ENCODE measurements at regions not wholly inside any gene's neighbourhood (a gene's known extent, or its start where the extent isn't known, plus 50 kb on each side); places are given as distances from the start of the nearest gene placed in this dataset.
A peak's percentile ranks its signal among the peaks of the same experiment; 100 is the strongest.

DNA sequence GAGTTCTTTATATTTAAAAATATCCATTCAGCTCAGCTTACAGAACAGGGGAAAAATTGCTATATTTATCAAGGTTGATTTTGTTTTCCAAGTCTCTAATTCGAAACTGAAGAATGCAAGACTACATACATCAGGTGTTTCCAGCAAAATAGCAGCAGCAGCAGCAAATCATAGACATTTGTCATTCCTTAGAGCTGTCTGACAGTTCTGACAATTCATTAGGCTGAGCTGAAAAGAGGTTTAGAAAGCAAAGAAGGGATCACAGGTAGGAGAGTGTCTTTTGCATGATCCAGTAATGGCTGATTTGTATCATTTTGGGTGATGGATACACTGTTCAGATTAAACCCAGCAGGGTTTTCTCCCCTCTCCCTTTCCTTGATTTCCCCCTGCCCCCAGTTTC lies 545.7 kb downstream of the MCTP2 start:
- no peak for DNase-seq

- no peak for DNase-seq
These were observed 547.5 kb downstream of the MCTP2 start for GRCh38 chr15:94778840-94779239.

DNA sequence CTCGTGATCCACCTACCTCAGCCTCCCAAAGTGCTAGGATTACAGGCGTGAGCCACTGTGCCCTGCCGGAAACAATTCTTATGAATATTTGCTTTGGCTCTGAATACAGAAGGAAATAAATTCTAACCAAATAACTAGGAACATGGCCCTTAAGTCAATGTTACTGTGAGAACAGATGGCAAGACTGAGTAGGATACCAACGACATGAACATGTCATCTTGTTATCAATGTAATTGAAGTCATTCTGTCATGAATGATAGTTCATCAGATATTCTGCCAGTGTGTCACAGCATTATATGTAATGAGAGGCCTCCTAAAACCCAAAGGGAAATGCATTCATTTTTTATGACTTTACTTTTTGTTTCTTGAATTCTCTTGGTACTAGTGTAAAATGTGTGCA lies 548.8 kb downstream of the MCTP2 start:
- no peak for DNase-seq

GRCh38 chr15:94785091-94785490 lies 553.7 kb downstream of the MCTP2 start:
- DNase-seq, result no peak

GRCh38 chr15:94791008-94791407 lies 559.6 kb downstream of the MCTP2 start:
- DNase-seq, result no peak

DNA sequence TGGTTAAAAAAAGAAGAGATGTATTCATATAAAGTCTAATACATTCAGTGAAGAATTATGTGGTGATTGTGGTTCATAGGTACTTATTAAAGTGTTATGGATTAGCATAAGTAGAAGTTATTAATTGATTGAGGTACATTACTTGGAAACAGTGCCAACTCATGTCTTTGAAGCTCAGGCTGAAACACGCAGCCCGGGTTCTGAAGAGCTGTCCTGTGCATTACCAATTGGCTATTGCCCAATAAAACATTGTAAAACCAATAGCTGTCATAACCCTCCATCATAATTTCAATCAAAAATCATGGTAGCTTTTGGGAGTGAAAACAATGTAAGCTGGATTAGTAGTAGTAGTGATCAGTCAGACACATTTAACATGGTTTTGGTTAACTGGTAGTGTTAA lies 560.1 kb downstream of the MCTP2 start:
- DNase-seq, result no peak

DNA sequence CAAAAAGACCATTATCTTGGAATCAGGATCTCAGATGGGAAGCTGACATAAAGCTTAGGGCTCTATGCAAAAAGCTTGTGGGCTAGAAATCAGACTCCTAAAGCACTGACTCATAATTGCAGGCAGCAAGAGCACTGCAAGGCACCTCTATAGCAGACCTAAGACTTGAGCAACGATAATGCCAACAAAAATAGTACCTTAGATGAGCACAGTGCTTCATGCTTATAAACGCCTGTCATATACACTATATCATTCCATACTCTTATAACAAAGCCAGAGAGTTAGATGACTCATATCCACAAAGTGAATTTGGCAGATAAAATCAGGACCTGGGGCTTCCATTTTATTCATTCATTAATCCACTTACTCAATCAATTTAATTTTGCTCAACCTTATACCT lies 560.8 kb downstream of the MCTP2 start:
- no peak for DNase-seq

DNA sequence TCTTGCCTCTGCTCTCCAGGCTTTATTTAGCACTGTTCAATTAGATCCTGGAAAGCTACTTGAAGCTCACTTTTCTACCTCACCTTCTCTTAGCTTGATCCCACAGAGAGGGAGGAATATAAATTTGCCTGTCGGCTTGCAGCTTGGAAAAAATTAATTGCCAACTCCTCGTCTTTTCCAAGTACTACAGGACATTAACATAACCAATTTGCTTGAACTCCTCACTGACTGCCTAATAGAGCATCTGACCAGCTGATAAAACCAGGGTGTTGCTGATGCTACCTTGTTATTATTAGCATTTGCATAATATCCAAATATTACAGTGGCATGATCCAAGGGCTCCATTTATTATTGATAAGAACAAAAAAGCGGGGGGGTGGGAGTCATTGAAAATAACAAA lies 561.8 kb downstream of the MCTP2 start:
- no peak for DNase-seq

- DNase-seq, result no peak
These were observed 562.3 kb downstream of the MCTP2 start for GRCh38 chr15:94793641-94794040.

- DNase-seq, result no peak
These were observed 573.3 kb downstream of the MCTP2 start for GRCh38 chr15:94804613-94805012.

GRCh38 chr15:94815110-94815731 lies 583.9 kb downstream of the MCTP2 start:
- DNase-seq, result no peak

- no peak for DNase-seq
These were observed 584.6 kb downstream of the MCTP2 start for GRCh38 chr15:94815914-94816313.

DNA sequence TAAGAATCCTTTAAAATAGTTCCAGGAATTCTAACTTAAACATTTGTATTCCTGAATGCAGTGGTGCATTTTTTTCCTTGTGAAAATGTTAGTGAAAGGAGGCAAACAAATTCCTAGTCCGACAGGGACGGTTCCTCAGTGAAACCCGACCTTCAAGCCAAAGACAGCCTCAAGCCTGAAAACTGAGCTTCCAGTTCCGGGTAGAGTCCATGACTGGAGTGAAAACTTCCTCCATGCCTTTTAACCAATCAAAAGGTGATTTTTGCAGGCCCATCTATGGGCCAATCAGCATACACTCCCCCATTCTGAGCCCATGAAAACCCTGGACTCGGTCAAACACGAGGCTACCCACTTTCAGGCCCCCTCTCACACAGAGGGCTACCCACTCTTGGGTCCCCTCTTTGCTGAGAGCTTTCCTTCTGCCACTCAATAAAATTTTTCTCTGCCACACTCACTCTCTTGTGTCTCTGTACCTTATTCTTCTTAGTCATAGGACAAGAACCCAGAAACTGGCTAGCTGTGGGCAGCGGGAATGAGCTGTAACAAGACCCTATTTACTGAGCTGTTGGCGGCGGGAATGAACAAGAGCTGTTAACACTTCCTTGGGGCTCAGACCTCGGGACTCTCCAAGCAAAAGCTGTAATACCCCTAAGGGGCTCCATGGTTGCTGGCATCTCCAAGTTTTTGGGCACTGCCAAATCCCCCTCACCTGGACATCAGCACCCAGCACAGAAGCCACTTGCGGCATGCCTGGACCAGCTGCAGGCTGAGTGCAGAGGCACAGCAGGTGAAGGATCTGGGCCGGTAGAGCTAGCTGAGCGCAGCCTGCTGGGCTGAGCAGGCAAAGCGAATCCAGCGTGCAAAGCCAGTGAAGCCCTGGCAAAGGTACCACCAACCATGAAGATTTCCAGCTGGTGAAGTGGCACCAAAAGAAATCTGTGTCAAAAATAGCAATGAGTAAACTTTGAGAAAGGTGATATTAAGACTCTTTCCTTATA lies 598.8 kb downstream of the MCTP2 start:
- no peak for DNase-seq

- no peak for DNase-seq
These were observed 602.6 kb downstream of the MCTP2 start for GRCh38 chr15:94834000-94834399.

DNA sequence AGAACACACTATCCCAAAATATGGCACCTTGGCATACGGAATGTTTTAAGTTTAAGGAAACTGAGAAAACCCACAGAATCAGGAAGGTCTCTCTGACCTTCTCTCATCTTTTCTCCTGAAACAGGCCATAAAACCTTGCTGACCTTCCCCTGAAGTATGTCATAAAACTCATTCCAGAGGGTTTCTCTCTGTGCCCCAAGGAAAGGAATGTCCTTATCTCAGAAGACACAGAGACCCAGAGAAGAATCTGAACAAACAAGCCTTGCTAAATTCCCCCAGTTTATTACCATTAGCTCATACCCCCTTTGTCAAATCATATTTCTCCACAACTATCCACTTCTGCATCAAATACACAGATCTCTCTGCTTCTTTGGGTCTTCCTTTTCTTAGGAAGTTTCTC lies 603.1 kb downstream of the MCTP2 start:
- no peak for DNase-seq

DNA sequence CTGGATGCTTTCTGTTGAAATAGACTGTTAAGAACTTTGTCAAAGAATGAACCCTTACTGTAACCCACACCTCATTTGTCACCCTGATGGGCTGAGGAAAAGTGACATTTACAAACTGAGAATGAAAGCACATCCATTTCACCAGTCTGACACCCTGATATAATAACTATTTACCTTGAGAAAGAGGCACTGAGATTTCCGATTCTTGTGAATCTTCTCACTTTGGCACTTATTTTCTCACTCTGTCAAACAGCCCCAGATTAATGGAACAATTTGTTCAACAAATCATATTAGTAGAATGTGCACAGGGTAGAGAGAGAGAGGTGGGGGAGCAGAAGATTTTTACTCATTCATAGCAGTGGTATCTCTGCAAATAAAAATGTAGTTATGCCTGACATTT lies 606.9 kb downstream of the MCTP2 start:
- no peak for DNase-seq

DNA sequence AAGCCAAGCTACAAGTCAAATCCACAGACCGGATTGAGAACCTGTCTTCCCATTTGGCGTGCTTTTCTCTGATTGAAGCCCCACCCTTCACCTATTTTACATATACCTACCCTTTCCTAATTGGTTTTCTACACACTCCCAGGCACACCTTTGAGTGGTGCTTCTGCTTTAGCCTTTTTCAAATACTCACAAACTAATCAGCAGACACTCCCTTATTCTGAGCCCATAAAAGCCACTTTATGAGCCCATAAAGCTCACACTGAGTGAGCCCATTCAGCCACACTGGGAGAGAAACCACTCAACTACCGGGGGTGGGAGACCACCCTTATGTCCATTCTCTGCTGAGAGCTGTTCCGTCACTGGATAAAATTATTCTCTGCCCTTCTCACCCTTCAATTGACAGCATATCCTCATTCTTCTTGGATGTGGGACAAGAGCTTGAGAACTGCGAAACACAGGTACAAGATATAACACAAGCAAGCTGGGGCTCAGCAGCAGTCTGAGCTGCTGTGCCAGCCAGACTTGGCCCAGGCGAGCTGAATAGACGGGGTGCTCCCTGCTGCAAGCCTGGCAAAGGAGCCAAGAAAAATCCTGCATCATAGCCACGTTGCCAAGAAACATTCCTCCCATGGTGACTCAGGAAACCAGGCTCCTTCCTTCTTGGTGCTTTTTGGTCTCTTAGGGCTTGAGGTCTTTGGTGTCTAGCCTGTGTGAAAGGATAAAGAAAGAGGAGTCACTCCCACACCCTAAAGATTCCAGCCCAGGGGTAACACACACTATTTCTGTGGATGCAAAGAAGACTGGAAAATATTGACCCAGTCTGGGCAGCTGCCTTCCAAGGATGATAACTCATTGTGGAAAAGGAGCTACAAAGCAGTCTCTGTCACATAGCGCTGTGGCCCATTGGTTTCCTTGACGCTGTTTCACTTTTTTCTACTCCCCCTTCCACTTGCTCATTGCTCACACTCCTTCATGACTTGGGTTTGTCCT lies 609.7 kb downstream of the MCTP2 start:
- no peak for DNase-seq

GRCh38 chr15:94843060-94843459 lies 611.7 kb downstream of the MCTP2 start:
- DNase-seq, result no peak

GRCh38 chr15:94844198-94844537 lies 612.8 kb downstream of the MCTP2 start:
- DNase-seq, result no peak

DNA sequence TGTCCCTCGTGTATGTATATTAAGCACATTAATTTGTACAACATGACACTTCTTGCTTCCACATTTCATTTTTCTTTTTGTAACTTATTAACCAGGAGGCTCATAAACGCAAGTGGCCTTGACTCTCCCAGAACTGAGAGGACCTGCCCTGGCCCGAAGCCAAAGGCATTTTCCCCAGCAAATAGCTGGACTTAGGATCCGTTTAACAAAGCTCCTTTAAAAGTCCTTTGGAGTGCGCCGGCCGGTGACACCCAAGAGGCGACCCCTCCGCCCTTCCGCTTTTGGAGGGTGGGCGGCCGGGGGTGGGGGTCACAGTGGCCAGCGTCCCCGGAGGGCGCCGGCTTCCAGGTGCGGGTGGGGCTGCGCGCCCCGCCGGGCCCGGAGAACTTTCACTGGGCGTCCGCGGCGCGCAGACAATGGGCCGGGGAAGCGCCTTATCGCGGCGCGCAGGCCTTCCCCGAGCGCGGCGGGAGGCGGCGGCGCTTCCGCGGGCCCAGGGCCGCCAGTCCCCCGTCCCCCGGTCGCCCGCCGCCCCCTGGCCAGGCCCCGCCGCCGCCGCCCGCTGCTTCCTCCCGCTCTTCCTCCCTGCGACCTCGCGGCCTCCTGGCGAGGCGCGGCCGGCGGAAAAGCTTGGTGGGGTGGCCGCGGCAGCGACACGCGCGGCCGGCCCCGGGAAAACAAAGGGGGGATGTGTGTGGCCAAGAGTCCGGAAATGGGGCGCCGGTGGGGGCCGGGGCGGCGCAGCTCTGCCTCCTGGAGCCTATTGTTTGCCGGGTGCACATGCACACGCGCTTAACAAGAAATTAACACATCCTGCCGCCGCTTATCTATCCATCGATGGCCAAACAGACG lies 613.4 kb downstream of the MCTP2 start:
- peak; percentile 16 for DNase-seq

GRCh38 chr15:94845390-94845716 lies 614.0 kb downstream of the MCTP2 start:
- DNase-seq, result no peak

GRCh38 chr15:94847325-94847724 lies 616.0 kb downstream of the MCTP2 start:
- no peak for DNase-seq

Measured in GF-D8 (cell line).